Activated naive CD8-positive, alpha-beta T cell treated with anti-CD3 and anti-CD28 coated beads, Interleukin-2, amount 10 ng/mL, durations not matched to agents 7 days and 5 days (primary cell): ENCODE measurements at regions not wholly inside any gene's neighbourhood (a gene's known extent, or its start where the extent isn't known, plus 50 kb on each side); places are given as distances from the start of the nearest gene placed in this dataset.

Experiments
- ATAC-seq: fragments of 150-1000 bp; cut with Tn5 transposase; one replicate; pipeline ENCODE4 v1.10.0; 2021; ENCODE audit warnings: low read depth, moderate library complexity
- POLR2A ChIA-PET: fragments of 350-600 bp; sonication (Branson Sonifier 250); formaldehyde crosslinking; loops from one replicate; lab custom pipeline; 2021; ENCODE audit warnings: antibody characterized with exemption; lab: Charles Lee
- DNase-seq: peaks from one replicate; pipeline ENCODE4 v3.0.0; 2021
- H3K27ac Mint-ChIP-seq: one replicate; pipeline ENCODE4 v1.8.0; 2022; ENCODE audit warnings: mild to moderate bottlenecking, mixed read lengths
- H3K27me3 Mint-ChIP-seq: one replicate; pipeline ENCODE4 v1.8.0; 2022; ENCODE audit warnings: mild to moderate bottlenecking, moderate library complexity, mixed read lengths
- H3K36me3 Mint-ChIP-seq: one replicate; pipeline ENCODE4 v1.8.0; 2021; ENCODE audit warnings: mild to moderate bottlenecking, mixed read lengths
- H3K4me1 Mint-ChIP-seq: one replicate; pipeline ENCODE4 v1.8.0; 2021; ENCODE audit warnings: mixed read lengths
- H3K4me3 Mint-ChIP-seq: one replicate; pipeline ENCODE4 v1.8.0; 2022; ENCODE audit warnings: mild to moderate bottlenecking, moderate library complexity, mixed read lengths
- H3K9me3 Mint-ChIP-seq: one replicate; pipeline ENCODE4 v1.8.0; 2021; ENCODE audit warnings: mixed read lengths

GRCh38 chr1:106515375-106515774 is 541.1 kb upstream of the PRMT6 start:
- Mint-ChIP-seq H3K27me3 (no peaks in the 10 kb centered on the region), H3K4me1 (no peaks in the 10 kb centered on the region), H3K36me3 (no peaks in the 10 kb centered on the region), H3K4me3 (no peak overlapping the region), H3K9me3 (peaks cover 4% of the 10 kb centered on the region), H3K27ac (no peak overlapping the region)
- ATAC-seq (no peak), DNase-seq (no peak)
- POLR2A ChIA-PET: no interaction called here

DNA sequence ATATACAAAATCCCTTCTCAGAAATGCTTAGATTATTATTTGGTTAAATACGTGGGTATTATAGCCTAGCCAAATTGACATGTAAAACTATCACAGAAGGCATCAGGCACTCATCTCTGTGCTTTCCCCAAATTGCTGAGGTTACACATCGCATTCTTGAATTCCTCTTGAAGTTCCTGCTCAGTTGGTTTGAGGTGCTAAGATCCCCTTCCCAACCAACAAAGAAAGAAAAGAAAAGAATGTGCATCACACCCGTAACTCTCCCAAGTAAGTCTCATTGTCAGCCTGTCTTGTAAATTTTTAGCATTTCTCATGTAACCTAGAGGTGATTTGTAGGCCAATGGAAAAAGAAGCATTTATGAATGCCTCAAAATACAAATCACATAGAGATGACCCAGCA is 539.2 kb upstream of the PRMT6 start:
- no peak for DNase-seq

GRCh38 chr1:106523497-106523896 is 533.0 kb upstream of the PRMT6 start:
- Mint-ChIP-seq H3K27ac (no peak overlapping the region), H3K4me1 (no peaks in the 10 kb centered on the region), H3K9me3 (peaks cover 3% of the 10 kb centered on the region), H3K4me3 (no peak overlapping the region), H3K36me3 (no peaks in the 10 kb centered on the region), H3K27me3 (no peaks in the 10 kb centered on the region)
- no peak for ATAC-seq
- POLR2A ChIA-PET: no interaction called here
- no peak for DNase-seq

More for the DNA sequence above, 539.2 kb upstream of the PRMT6 start:
- H3K9me3 Mint-ChIP-seq: peaks cover 2% of the 10 kb centered on the region
- no peak for ATAC-seq
- no peaks in the 10 kb centered on the region for H3K4me1 Mint-ChIP-seq
- POLR2A ChIA-PET: no interaction called here
- H3K27ac Mint-ChIP-seq: no peak overlapping the region
- no peak overlapping the region for H3K4me3 Mint-ChIP-seq
- no peaks in the 10 kb centered on the region for H3K36me3 Mint-ChIP-seq
- no peaks in the 10 kb centered on the region for H3K27me3 Mint-ChIP-seq

GRCh38 chr1:106524631-106525030 is 531.8 kb upstream of the PRMT6 start:
- Mint-ChIP-seq H3K27me3 (no peaks in the 10 kb centered on the region), H3K36me3 (no peaks in the 10 kb centered on the region), H3K4me1 (no peaks in the 10 kb centered on the region), H3K27ac (no peak overlapping the region), H3K9me3 (peaks cover 5% of the 10 kb centered on the region), H3K4me3 (no peak overlapping the region)
- POLR2A ChIA-PET: no interaction called here
- ATAC-seq: no peak
- DNase-seq: no peak

GRCh38 chr1:106526650-106527049 is 529.8 kb upstream of the PRMT6 start:
- POLR2A ChIA-PET: no interaction called here
- no peaks in the 10 kb centered on the region for H3K27me3 Mint-ChIP-seq
- DNase-seq (no peak), ATAC-seq (no peak)
- peaks cover 6% of the 10 kb centered on the region for H3K9me3 Mint-ChIP-seq
- H3K4me3 Mint-ChIP-seq: no peak overlapping the region
- no peaks in the 10 kb centered on the region for H3K36me3 Mint-ChIP-seq
- no peak overlapping the region for H3K27ac Mint-ChIP-seq
- H3K4me1 Mint-ChIP-seq: no peaks in the 10 kb centered on the region

GRCh38 chr1:106534612-106535011 is 521.9 kb upstream of the PRMT6 start:
- peaks cover 2% of the 10 kb centered on the region for H3K9me3 Mint-ChIP-seq
- no peaks in the 10 kb centered on the region for H3K27me3 Mint-ChIP-seq
- no peak overlapping the region for H3K27ac Mint-ChIP-seq
- ATAC-seq (no peak), DNase-seq (no peak)
- H3K36me3 Mint-ChIP-seq: no peaks in the 10 kb centered on the region
- no peaks in the 10 kb centered on the region for H3K4me1 Mint-ChIP-seq
- POLR2A ChIA-PET: no interaction called here
- H3K4me3 Mint-ChIP-seq: no peak overlapping the region

GRCh38 chr1:106536741-106537140 is 519.7 kb upstream of the PRMT6 start:
- Mint-ChIP-seq H3K4me1 (no peaks in the 10 kb centered on the region), H3K4me3 (no peak overlapping the region), H3K36me3 (no peaks in the 10 kb centered on the region), H3K9me3 (peaks cover 6% of the 10 kb centered on the region), H3K27ac (no peak overlapping the region), H3K27me3 (no peaks in the 10 kb centered on the region)
- ATAC-seq: no peak
- POLR2A ChIA-PET: no interaction called here
- no peak for DNase-seq

DNA sequence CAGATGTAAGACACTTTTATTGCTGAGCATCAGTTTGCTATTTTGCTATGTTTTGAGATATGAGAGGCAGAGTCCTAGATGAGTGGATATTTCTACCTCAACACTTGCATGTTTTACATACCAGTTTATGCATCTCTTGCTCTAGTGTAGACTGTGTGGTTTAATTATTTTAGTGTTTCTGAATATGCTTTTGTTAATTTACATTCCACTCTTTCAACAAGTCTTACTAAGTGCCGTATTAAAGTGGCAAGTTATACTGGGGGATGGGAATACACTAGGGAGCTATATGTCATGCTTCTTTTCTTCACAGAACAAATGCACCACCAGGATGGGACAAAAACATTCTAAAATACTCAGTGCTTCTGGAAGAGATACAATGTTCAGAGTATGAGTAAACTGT is 507.7 kb upstream of the PRMT6 start:
- POLR2A ChIA-PET: no interaction called here
- Mint-ChIP-seq H3K4me1 (no peaks in the 10 kb centered on the region), H3K27ac (no peak overlapping the region), H3K4me3 (no peak overlapping the region), H3K27me3 (no peaks in the 10 kb centered on the region), H3K36me3 (no peaks in the 10 kb centered on the region), H3K9me3 (peaks cover 3% of the 10 kb centered on the region)
- DNase-seq (no peak), ATAC-seq (no peak)

DNA sequence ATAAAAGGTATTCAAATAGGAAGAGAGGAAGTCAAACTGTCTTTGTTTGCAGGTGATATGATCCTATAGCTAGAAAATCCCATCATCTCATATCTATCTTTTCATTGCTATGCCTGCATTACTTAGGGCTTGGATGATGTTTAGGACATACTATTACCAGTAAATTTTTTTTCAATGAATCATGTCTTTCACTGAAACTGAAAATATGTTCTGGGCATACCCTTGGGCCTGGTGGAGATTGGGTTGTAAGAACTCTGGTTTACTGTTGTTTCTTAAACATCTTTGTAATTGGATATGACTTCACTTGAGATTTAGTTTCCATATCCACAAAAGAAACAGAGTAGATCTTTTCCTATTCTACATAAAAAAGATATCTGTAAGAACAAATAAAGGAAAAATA is 502.2 kb upstream of the PRMT6 start:
- H3K9me3 Mint-ChIP-seq: peaks cover 3% of the 10 kb centered on the region
- POLR2A ChIA-PET: no interaction called here
- ATAC-seq (no peak), DNase-seq (no peak)
- no peak overlapping the region for H3K27ac Mint-ChIP-seq
- no peaks in the 10 kb centered on the region for H3K4me1 Mint-ChIP-seq
- H3K27me3 Mint-ChIP-seq: no peaks in the 10 kb centered on the region
- no peak overlapping the region for H3K4me3 Mint-ChIP-seq
- H3K36me3 Mint-ChIP-seq: no peaks in the 10 kb centered on the region

DNA sequence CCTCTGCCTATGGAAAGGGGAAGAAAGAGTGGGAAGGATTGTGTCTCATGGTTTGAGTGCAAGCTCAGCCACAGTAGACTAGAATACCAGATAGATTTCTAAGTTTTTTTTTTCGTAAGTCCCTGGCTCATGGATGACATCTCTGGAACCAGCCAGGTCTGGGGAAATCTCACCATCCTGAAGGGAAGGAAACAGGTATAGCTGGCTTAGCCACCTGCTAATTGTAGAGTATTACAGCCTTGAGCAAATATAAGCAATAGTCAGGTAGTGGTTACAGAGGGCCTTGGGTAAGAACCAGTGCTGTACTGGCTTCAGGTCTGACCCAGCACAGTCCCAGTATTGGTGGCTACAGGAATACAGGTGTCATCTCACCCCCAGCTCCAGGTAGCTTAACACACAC is 500.9 kb upstream of the PRMT6 start:
- Mint-ChIP-seq H3K36me3 (no peaks in the 10 kb centered on the region), H3K27me3 (no peaks in the 10 kb centered on the region), H3K27ac (no peak overlapping the region), H3K4me3 (no peak overlapping the region), H3K9me3 (peaks cover 3% of the 10 kb centered on the region), H3K4me1 (no peaks in the 10 kb centered on the region)
- no peak for DNase-seq
- POLR2A ChIA-PET: no interaction called here
- ATAC-seq: no peak

- Mint-ChIP-seq H3K36me3 (no peaks in the 10 kb centered on the region), H3K4me1 (no peaks in the 10 kb centered on the region), H3K27ac (no peak overlapping the region), H3K9me3 (peaks cover 7% of the 10 kb centered on the region), H3K4me3 (no peak overlapping the region), H3K27me3 (no peaks in the 10 kb centered on the region)
- ATAC-seq: no peak
- DNase-seq: no peak
- POLR2A ChIA-PET: no interaction called here
Observed at GRCh38 chr1:106564192-106564591, 492.3 kb upstream of the PRMT6 start.

GRCh38 chr1:106568201-106568974 is 488.1 kb upstream of the PRMT6 start:
- H3K4me1 Mint-ChIP-seq: no peaks in the 10 kb centered on the region
- H3K36me3 Mint-ChIP-seq: no peaks in the 10 kb centered on the region
- H3K27me3 Mint-ChIP-seq: no peaks in the 10 kb centered on the region
- POLR2A ChIA-PET: no interaction called here
- no peak overlapping the region for H3K27ac Mint-ChIP-seq
- ATAC-seq (no peak), DNase-seq (no peak)
- H3K4me3 Mint-ChIP-seq: no peak overlapping the region
- peaks cover 2% of the 10 kb centered on the region for H3K9me3 Mint-ChIP-seq

DNA sequence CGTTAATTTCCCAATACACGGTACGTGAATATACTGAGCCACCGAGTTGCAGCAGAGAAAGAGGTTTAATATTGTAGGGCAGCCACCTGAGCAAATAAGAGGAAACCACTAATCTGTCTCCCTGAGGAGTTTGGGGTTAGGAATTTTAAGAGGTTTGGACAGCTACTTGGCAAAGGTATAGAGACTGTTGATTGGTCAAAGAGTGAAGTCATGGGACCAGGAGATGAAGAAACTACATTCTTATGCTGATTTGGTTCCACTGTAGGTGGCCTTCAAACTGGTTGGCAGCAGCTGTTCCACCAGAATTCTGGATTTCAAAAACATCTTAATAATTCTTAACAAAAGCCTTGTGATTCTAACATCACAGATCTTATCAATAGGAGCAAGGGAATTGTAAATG is 485.4 kb upstream of the PRMT6 start:
- no peak for DNase-seq
- Mint-ChIP-seq H3K36me3 (no peaks in the 10 kb centered on the region), H3K27ac (no peak overlapping the region), H3K27me3 (no peaks in the 10 kb centered on the region), H3K4me1 (no peaks in the 10 kb centered on the region), H3K9me3 (no peaks in the 10 kb centered on the region), H3K4me3 (no peak overlapping the region)
- POLR2A ChIA-PET: no interaction called here
- no peak for ATAC-seq

- ATAC-seq (no peak), DNase-seq (no peak)
- no peaks in the 10 kb centered on the region for H3K9me3 Mint-ChIP-seq
- H3K4me1 Mint-ChIP-seq: no peaks in the 10 kb centered on the region
- no peak overlapping the region for H3K4me3 Mint-ChIP-seq
- no peaks in the 10 kb centered on the region for H3K27me3 Mint-ChIP-seq
- POLR2A ChIA-PET: no interaction called here
- H3K27ac Mint-ChIP-seq: no peak overlapping the region
- H3K36me3 Mint-ChIP-seq: no peaks in the 10 kb centered on the region
Observed at GRCh38 chr1:106584107-106584506, 472.4 kb upstream of the PRMT6 start.
